Fibroblast of villous mesenchyme (primary cell): ENCODE measurements at regions not wholly inside any gene's neighbourhood (a gene's known extent, or its start where the extent isn't known, plus 50 kb on each side); places are given as distances from the start of the nearest gene placed in this dataset.

Experiments
- DNase-seq: peaks from one replicate; pipeline ENCODE4 v3.0.0-alpha.2; 2010; ENCODE audit warnings: low read depth
- H3K4me3 ChIP-seq: 2 replicates; pipeline ENCODE4 v1.5.1; 2011; ENCODE audit warnings: low read depth, mild to moderate bottlenecking, low read length
- TF ChIP-seq, protein P1 (sequence below): IDR thresholded peaks from 2 replicates; pipeline ENCODE4 v1.5.1; 2012; ENCODE audit warnings: low read depth, mild to moderate bottlenecking, low read length; ENCODE audit not compliant: insufficient read depth

DNA sequence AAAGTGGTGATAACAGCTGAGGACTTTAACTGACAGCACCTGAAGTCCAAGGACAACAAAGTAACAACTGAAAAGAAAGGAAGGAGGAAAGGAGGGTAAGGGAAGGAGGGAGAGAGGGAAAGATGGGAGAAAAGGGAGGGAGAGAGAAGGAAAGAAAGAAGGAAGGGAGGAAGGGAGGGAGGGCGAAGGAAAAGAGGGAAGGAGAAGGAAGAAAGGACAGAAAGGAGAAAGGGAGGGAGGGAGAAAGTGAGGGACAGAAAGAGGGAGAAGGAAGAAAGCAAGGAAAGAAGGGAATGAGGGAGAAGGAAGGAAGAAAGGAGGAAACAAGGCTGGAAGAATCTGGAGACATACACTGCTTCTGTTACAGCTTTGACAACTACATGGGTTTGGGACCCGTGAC, 494.4 kb downstream of the FUT8 start:
- no peak for DNase-seq
- TF ChIP-seq, protein P1, sequence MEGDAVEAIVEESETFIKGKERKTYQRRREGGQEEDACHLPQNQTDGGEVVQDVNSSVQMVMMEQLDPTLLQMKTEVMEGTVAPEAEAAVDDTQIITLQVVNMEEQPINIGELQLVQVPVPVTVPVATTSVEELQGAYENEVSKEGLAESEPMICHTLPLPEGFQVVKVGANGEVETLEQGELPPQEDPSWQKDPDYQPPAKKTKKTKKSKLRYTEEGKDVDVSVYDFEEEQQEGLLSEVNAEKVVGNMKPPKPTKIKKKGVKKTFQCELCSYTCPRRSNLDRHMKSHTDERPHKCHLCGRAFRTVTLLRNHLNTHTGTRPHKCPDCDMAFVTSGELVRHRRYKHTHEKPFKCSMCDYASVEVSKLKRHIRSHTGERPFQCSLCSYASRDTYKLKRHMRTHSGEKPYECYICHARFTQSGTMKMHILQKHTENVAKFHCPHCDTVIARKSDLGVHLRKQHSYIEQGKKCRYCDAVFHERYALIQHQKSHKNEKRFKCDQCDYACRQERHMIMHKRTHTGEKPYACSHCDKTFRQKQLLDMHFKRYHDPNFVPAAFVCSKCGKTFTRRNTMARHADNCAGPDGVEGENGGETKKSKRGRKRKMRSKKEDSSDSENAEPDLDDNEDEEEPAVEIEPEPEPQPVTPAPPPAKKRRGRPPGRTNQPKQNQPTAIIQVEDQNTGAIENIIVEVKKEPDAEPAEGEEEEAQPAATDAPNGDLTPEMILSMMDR: no peak
- H3K4me3 ChIP-seq: no peak overlapping the region

GRCh38 chr14:65910108-65910786, 497.7 kb downstream of the FUT8 start:
- TF ChIP-seq, protein P1: no peak
- DNase-seq: peak; percentile 20
- no peak overlapping the region for H3K4me3 ChIP-seq

GRCh38 chr14:65915125-65915524, 502.6 kb downstream of the FUT8 start:
- H3K4me3 ChIP-seq: no peak overlapping the region
- no peak for DNase-seq
- TF ChIP-seq, protein P1: no peak

DNA sequence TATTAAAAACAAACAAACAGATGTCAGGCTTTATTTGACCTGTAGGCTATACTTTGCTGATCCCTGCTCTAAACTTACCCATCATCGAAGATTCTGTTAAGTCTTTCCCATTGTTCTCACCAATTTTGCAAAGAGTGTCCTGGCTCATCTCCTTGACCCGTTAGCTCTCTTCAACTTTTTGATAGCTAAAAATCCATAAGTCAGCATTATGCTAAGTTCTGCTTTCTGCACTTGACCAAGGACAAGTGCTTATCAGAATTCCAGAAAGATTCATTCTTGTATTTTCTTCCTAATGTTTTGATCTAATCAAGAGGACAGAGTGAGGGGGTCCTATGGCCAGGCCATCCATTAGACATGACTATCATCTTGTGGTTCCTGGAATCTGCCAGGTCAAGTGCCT, 503.5 kb downstream of the FUT8 start:
- TF ChIP-seq, protein P1: no peak
- no peak for DNase-seq
- no peak overlapping the region for H3K4me3 ChIP-seq

- DNase-seq: no peak
- no peak overlapping the region for H3K4me3 ChIP-seq
- TF ChIP-seq, protein P1: no peak
These were observed 508.5 kb downstream of the FUT8 start for GRCh38 chr14:65920996-65921395.

- TF ChIP-seq, protein P1: no peak
- no peak for DNase-seq
- no peak overlapping the region for H3K4me3 ChIP-seq
These were observed 509.6 kb downstream of the FUT8 start for GRCh38 chr14:65922142-65922541.

GRCh38 chr14:65926504-65926903, 514.0 kb downstream of the FUT8 start:
- H3K4me3 ChIP-seq: no peak overlapping the region
- TF ChIP-seq, protein P1: no peak
- DNase-seq: no peak
